BE2C (cell line): ENCODE measurements at regions not wholly inside any gene's neighbourhood (a gene's known extent, or its start where the extent isn't known, plus 50 kb on each side); places are given as distances from the start of the nearest gene placed in this dataset.

Experiments used
- DNase-seq: peaks from one replicate; pipeline ENCODE4 v3.0.0-alpha.2; 2020
- H3K27me3 ChIP-seq: fragments of 250-450 bp; sonication (Bioruptor Pico); 2 replicates; pipeline ENCODE4 v1.5.1; 2020; ENCODE audit warnings: mild to moderate bottlenecking
- H3K36me3 ChIP-seq: fragments of 250-450 bp; sonication (Bioruptor Pico); 2 replicates; pipeline ENCODE4 v1.5.1; 2020; ENCODE audit warnings: mild to moderate bottlenecking
- H3K4me1 ChIP-seq: fragments of 250-450 bp; sonication (Bioruptor Pico); 2 replicates; pipeline ENCODE4 v1.5.1; 2020
- H3K4me3 ChIP-seq: 2 replicates; pipeline ENCODE4 v1.5.1; 2011; ENCODE audit warnings: low read depth, low read length
- H3K9me3 ChIP-seq: fragments of 250-450 bp; sonication (Bioruptor Pico); 2 replicates; pipeline ENCODE4 v1.5.1; 2020
- CTCF ChIP-seq: IDR thresholded peaks from 2 replicates; pipeline ENCODE4 v1.5.1; 2012; ENCODE audit warnings: mild to moderate bottlenecking, low read depth, low read length

- no peak overlapping the region for H3K4me3 ChIP-seq
- DNase-seq: no peak
- no peak for TF ChIP-seq CTCF
- no peaks in the 10 kb centered on the region for H3K36me3 ChIP-seq
- no peaks in the 10 kb centered on the region for H3K27me3 ChIP-seq
- no peaks in the 10 kb centered on the region for H3K4me1 ChIP-seq
- H3K9me3 ChIP-seq: no peaks in the 10 kb centered on the region
These were observed 635.5 kb upstream of the NETO1 start for GRCh38 chr18:73503326-73503725.

GRCh38 chr18:73487966-73488365, 620.2 kb upstream of the NETO1 start:
- H3K4me1 ChIP-seq: no peaks in the 10 kb centered on the region
- no peaks in the 10 kb centered on the region for H3K36me3 ChIP-seq
- DNase-seq: no peak
- H3K4me3 ChIP-seq: no peak overlapping the region
- H3K9me3 ChIP-seq: no peaks in the 10 kb centered on the region
- H3K27me3 ChIP-seq: no peaks in the 10 kb centered on the region
- TF ChIP-seq CTCF: no peak

- Histone ChIP-seq H3K36me3 (no peaks in the 10 kb centered on the region), H3K4me3 (no peak overlapping the region), H3K4me1 (no peaks in the 10 kb centered on the region), H3K27me3 (no peaks in the 10 kb centered on the region), H3K9me3 (no peaks in the 10 kb centered on the region)
- no peak for TF ChIP-seq CTCF
- no peak for DNase-seq
These were observed 617.4 kb upstream of the NETO1 start for GRCh38 chr18:73485166-73485565.

GRCh38 chr18:73482901-73483300, 615.1 kb upstream of the NETO1 start:
- no peak for DNase-seq
- no peak for TF ChIP-seq CTCF
- no peaks in the 10 kb centered on the region for H3K36me3 ChIP-seq
- no peaks in the 10 kb centered on the region for H3K9me3 ChIP-seq
- H3K4me3 ChIP-seq: no peak overlapping the region
- H3K4me1 ChIP-seq: no peaks in the 10 kb centered on the region; the same call in 1 of the 2 replicates
- no peaks in the 10 kb centered on the region for H3K27me3 ChIP-seq

GRCh38 chr18:73479477-73479876, 611.7 kb upstream of the NETO1 start:
- Histone ChIP-seq H3K4me1 (no peaks in the 10 kb centered on the region; the same call in 1 of the 2 replicates), H3K36me3 (no peaks in the 10 kb centered on the region), H3K27me3 (no peaks in the 10 kb centered on the region), H3K9me3 (no peaks in the 10 kb centered on the region), H3K4me3 (no peak overlapping the region)
- peak; percentile 8 for DNase-seq
- TF ChIP-seq CTCF: no peak

- Histone ChIP-seq H3K9me3 (no peaks in the 10 kb centered on the region), H3K4me3 (no peak overlapping the region), H3K4me1 (no peaks in the 10 kb centered on the region; the same call in 1 of the 2 replicates), H3K27me3 (no peaks in the 10 kb centered on the region), H3K36me3 (no peaks in the 10 kb centered on the region)
- TF ChIP-seq CTCF: no peak
- DNase-seq: peak; percentile 26
These were observed 610.4 kb upstream of the NETO1 start for GRCh38 chr18:73478191-73478590.
